ENCODE measurements at regions not wholly inside any gene's neighbourhood (a gene's known extent, or its start where the extent isn't known, plus 50 kb on each side); places are given as distances from the start of the nearest gene placed in this dataset.
"Not testable (repeated sequence)": the region's sequence is repeated elsewhere in the genome, so short reads cannot be mapped to it uniquely, and the experiment has no call there.

GRCh38 chr12:85574291-85574690 lies 261.9 kb downstream of the RASSF9 start:
- no peak for DNase-seq (ENCODE audit: low read depth)

GRCh38 chr12:85575120-85576096 lies 260.8 kb downstream of the RASSF9 start:
- no peak for DNase-seq (ENCODE audit: low read depth)

- DNase-seq (ENCODE audit: low read depth), result no peak
Observed at GRCh38 chr12:85580562-85581168, 255.5 kb downstream of the RASSF9 start.

- DNase-seq (ENCODE audit: low read depth), result no peak
Observed at GRCh38 chr12:85587158-85587557, 249.1 kb downstream of the RASSF9 start.

GRCh38 chr12:85588221-85588620 lies 248.0 kb downstream of the RASSF9 start:
- DNase-seq (ENCODE audit: low read depth), result no peak

GRCh38 chr12:85600841-85601240 lies 235.4 kb downstream of the RASSF9 start:
- no peak for DNase-seq (ENCODE audit: low read depth)

- DNase-seq (ENCODE audit: low read depth), result no peak
Observed at GRCh38 chr12:85603556-85603955, 232.7 kb downstream of the RASSF9 start.

- no peak for DNase-seq (ENCODE audit: low read depth)
Observed at GRCh38 chr12:85606455-85606854, 229.8 kb downstream of the RASSF9 start.

GRCh38 chr12:85609778-85610177 lies 226.4 kb downstream of the RASSF9 start:
- DNase-seq (ENCODE audit: low read depth), result no peak

GRCh38 chr12:85610194-85610593 lies 226.0 kb downstream of the RASSF9 start:
- no peak for DNase-seq (ENCODE audit: low read depth)

GRCh38 chr12:85616201-85616600 lies 220.0 kb downstream of the RASSF9 start:
- no peak for DNase-seq (ENCODE audit: low read depth)

- no peak for DNase-seq (ENCODE audit: low read depth)
Observed at GRCh38 chr12:85617307-85618091, 218.7 kb downstream of the RASSF9 start.

- DNase-seq (ENCODE audit: low read depth), result no peak
Observed at GRCh38 chr12:85621041-85621440, 215.2 kb downstream of the RASSF9 start.

GRCh38 chr12:85623763-85624162 lies 212.4 kb downstream of the RASSF9 start:
- DNase-seq (ENCODE audit: low read depth), result no peak

- no peak for DNase-seq (ENCODE audit: low read depth)
Observed at GRCh38 chr12:85625467-85625866, 210.7 kb downstream of the RASSF9 start.

- no peak for DNase-seq (ENCODE audit: low read depth)
Observed at GRCh38 chr12:85626001-85626783, 210.0 kb downstream of the RASSF9 start.

- no peak for DNase-seq (ENCODE audit: low read depth)
Observed at GRCh38 chr12:85626784-85627171, 209.4 kb downstream of the RASSF9 start.

GRCh38 chr12:85627584-85627983 lies 208.6 kb downstream of the RASSF9 start:
- no peak for DNase-seq (ENCODE audit: low read depth)

GRCh38 chr12:85628562-85628961 lies 207.6 kb downstream of the RASSF9 start:
- not testable (repeated sequence) for DNase-seq (ENCODE audit: low read depth)

- DNase-seq (ENCODE audit: low read depth), result no peak
Observed at GRCh38 chr12:85630851-85631250, 205.4 kb downstream of the RASSF9 start.

- no peak for DNase-seq (ENCODE audit: low read depth)
Observed at GRCh38 chr12:85632390-85632789, 203.8 kb downstream of the RASSF9 start.

GRCh38 chr12:85633491-85633890 lies 202.7 kb downstream of the RASSF9 start:
- no peak for DNase-seq (ENCODE audit: low read depth)

Data from stimulated activated CD4-positive, alpha-beta T cell treated with anti-CD3 and anti-CD28 coated beads, Interleukin-2, amount 100 ng/mL, for 4 hours (primary cell).